Peyer's patch (tissue), 4 donors: ENCODE measurements at regions not wholly inside any gene's neighbourhood (a gene's known extent, or its start where the extent isn't known, plus 50 kb on each side); places are given as distances from the start of the nearest gene placed in this dataset.

Source experiments
- CTCF ChIP-seq, 6 experiments: fragments of 450-650 bp in 4 of 6; fragments of 200-600 bp in 2 of 6; sonication (generic) in 1 of 6; IDR thresholded peaks; one replicate each; pipeline ENCODE4 v1.5.1; 2017 to 2019; ENCODE audit warnings: antibody characterized with exemption in 6 of 6, mild to moderate bottlenecking in 3 of 6, moderate library complexity in 1 of 6
- POLR2A ChIP-seq, 2 donors: fragments of 450-650 bp; IDR thresholded peaks; one replicate each; pipeline ENCODE4 v1.5.1; 2017; ENCODE audit warnings: antibody characterized with exemption in 2 of 2, mild to moderate bottlenecking in 2 of 2, moderate library complexity in 2 of 2

DNA sequence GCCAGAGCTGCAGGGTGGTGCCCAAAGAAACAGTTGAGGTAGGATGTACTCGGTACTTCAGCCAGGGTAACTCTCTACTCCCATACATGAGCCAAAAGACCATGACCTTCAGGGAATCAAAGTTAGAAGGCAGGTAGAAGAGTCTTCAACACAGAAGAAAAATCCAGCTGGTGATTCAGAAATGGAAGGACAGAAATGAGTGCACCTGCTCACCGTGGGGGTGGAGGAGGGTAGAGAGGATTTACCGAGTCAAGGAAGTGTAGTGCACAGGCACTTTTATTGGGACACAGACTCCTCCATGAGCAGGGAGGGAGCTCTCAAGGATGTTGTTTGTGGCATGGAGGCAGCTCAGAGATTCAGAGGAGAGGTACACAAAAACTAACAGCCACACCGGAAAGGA lies 330.3 kb upstream of the PRDM1 start:
- no peak for TF ChIP-seq CTCF (IDR thresholded peaks at IDR 0.05)
- TF ChIP-seq POLR2A (IDR thresholded peaks at IDR 0.05): no peak
